Activated CD4-positive, alpha-beta T cell treated with anti-CD3 and anti-CD28 coated beads, Interleukin-10, Interleukin-2, amounts not matched to agents 100 ng/mL and 50 ng/mL, durations not matched to agents 16 hours and 8 hours (primary cell): ENCODE measurements at regions not wholly inside any gene's neighbourhood (a gene's known extent, or its start where the extent isn't known, plus 50 kb on each side); places are given as distances from the start of the nearest gene placed in this dataset.
"Not testable (repeated sequence)": the region's sequence is repeated elsewhere in the genome, so short reads cannot be mapped to it uniquely, and the experiment has no call there.

Source experiments
- DNase-seq: peaks from one replicate; pipeline ENCODE4 v3.0.0-alpha.2; 2020

GRCh38 chr1:30525971-30526651 is 197.3 kb downstream of the MATN1 start:
- DNase-seq: no peak

GRCh38 chr1:30525631-30525970 is 197.8 kb downstream of the MATN1 start:
- DNase-seq: no peak

GRCh38 chr1:30524840-30525617 is 198.4 kb downstream of the MATN1 start:
- no peak for DNase-seq

DNA sequence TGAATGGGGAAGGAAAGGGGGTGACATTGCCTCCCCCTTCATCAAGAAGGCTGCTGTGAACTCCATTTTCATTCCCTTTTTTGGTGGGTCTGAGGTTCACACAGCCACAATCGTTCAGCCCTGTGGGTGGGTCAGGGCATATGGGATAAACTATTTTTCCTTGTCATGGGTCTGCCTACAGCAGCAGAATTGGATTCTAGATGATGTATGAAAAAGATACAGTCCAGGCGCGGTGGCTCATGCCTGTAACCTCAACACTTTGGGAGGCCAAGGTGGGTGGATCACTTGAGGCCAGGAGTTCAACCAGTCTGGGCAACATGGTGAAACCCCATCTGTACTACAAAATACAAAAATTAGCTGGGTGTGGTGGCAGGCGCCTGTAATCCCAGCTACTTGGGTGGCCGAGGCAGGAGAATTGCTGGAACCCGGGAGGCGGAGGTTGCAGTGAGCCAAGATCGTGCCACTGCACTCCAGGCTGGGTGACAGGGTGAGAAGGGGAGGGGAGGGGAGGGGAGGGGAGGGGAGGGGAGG is 199.3 kb downstream of the MATN1 start:
- not testable (repeated sequence) for DNase-seq

DNA sequence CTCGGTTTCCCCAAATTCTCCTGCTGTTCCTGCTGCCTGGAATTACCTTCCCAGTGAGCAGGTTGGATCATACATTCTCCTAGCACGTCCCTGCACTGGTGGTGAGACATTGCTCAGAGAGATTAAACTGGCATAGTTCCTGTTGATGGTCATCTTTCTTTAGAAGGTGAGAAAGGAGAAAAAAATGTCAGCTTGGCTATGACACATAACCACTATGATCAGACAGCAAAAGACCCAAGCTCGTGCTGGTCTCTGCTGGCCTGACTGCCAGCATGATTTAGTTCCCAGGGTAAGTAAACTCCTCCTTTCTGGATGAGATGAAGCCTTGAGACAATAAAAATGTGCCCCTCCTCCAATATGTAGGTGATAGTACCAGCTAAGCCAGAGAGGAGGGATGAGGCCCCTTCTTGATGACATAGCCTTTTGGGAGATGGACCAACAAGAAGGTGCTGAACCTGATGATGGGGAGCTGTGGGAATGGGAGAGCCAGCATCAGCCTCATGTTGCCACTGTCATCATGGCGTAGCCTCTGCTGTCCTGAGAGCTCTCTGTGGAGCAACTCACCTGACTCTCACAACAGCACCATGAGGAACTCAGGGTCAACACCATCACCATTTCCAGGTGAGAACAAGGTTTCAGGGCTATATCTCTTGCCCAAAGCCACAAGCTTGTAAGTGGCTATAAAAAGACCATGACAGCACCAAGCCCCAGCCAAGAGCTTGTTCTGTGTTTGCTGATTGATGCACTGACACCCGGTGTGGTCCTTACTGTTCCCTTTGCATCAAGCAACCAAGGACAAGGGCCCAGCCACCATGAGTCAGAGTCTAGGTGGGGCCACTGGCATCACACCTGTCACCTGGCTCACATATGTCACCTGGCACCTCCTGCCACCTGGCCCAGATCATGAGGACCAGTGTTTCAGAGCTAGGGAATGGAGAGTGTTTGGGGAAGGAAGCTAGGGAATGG is 200.0 kb downstream of the MATN1 start:
- no peak for DNase-seq

DNA sequence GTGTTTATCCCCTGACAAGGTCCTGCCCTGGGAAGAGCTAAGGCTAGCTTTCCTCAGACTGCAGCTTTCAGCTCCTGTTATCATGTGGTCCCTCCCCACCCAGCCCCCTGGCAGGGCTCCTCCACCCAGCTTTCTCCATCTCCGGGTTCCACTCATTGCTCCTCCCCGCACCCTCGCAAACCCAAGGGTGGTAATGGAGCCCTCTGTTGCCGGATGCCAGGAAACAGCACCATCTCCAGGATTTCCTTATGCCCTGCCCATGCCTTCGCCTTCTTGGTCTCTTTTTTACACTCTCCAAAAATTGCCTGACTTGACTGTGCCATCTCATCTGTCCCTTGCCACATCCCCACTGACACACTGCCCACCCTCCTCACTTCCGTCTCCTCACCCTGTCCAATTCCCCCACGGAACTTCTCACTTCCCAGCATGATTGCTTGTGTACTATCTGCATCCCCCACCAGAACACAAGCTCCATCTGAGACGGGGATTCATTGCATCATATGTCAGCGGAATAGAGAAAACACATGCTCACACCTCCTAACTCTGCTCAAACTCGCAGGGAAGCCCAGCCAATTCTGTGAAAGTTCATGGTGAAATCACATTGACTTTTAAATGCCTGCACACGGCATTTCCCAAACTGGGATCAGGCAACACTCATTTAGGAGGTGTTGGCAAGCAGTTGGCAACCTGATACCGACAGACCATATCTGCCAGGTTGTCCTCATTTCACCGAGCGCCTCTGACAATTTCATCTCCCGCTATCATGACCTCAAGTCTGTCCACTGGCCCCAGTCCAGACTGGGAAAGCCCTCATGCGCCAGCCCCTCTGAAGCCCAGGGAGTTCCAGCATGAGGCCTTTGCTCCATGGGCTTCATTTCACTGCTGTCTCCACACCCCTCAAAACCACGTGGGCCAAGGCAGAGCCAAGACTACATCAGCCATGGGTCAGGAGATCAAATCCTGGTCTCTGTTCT is 201.1 kb downstream of the MATN1 start:
- DNase-seq: no peak

DNA sequence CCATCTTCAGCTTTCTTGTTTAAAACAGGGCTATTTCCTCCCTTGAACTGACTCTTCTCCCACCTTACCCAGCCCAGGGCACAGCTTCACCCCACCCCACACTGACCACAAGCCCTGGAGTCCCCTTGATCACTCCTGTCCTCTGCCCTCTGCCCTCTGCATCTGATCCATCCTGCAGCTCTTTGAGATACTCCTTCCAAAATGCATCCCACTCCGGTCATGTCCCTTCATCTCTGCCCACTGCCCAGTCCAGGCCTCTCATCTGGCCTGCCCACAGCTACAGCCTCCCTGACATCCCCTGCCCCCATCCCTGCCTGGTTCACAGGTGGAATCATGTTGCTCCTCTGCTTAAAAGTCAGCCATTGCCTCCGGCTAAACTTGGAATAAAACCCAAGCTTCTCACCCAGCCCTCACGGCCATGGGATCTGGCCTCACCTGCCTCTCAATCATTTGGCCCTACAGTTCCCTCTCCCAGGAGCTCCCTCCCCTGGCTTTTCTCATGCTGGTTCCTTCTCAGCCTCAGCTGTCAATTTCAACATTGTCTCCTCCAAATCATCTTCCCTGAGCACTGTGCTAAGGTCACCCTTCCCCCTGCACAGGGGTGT is 202.0 kb downstream of the MATN1 start:
- DNase-seq: no peak

DNA sequence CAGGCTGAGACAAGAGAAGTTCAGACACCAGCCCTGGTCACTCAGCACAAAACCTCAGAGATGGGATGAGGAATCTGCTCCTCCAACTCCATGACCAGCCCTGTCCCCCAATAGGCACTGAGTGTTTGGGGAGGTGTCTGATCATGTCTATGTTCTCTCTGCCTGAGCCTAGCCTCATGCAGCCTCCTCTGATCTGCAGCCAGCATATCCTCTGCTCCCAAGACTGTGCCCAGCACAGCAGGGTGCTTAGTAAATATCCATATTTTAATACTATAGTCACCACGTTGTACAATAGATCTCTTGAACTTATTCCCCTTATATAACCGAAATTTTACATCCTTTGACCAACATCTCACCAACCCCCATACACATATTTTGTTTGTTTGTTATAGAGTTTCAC is 202.9 kb downstream of the MATN1 start:
- DNase-seq: no peak

DNA sequence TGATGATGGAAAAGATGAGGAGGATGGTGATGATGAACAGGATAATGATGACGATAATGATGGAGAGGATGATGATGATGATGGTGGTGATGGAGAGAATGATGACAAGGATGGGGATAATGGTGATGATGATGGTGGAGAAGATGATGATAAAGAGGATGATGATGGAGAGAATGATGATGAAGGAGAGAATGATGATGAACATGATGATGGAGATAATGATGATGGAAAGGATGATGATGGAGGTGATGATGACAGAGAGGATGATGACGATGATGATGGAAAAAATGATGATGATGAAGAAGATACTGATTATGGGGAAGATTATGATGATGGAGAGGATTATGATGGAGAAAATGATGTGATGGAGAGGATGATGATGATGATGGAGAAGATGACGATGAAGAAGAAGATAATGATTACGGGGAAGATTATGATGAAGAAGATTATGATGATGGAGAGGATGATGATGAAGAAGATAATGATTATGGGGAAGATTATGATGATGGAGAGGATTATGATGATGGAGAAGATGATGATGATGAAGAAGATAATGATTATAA is 204.1 kb downstream of the MATN1 start:
- DNase-seq: no peak

DNA sequence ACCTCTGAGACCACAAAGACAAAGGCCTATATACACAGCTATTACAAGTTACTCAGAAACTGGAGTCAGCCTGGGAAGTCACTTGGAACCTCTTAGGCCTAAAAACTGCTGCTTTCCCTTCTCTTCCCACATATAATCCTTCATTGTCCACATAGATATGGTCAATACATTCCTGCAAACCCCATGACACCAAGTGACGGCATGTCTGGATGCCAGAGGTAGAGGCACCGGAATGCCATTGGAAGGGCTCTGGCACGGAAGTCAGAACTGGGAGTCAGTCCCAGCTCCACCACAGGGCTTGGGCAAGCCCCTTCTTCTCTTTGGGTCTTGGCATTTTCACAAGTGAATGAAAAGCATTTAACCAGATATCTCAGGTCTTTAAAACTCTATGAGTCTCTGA is 204.7 kb downstream of the MATN1 start:
- DNase-seq: no peak

- DNase-seq: no peak
Observed at GRCh38 chr1:30518186-30518585, 205.2 kb downstream of the MATN1 start.

- DNase-seq: not testable (repeated sequence)
Observed at GRCh38 chr1:30517666-30518065, 205.7 kb downstream of the MATN1 start.

- not testable (repeated sequence) for DNase-seq
Observed at GRCh38 chr1:30517241-30517640, 206.1 kb downstream of the MATN1 start.

GRCh38 chr1:30516485-30516858 is 206.9 kb downstream of the MATN1 start:
- no peak for DNase-seq

- no peak for DNase-seq
Observed at GRCh38 chr1:30515755-30516484, 207.5 kb downstream of the MATN1 start.

DNA sequence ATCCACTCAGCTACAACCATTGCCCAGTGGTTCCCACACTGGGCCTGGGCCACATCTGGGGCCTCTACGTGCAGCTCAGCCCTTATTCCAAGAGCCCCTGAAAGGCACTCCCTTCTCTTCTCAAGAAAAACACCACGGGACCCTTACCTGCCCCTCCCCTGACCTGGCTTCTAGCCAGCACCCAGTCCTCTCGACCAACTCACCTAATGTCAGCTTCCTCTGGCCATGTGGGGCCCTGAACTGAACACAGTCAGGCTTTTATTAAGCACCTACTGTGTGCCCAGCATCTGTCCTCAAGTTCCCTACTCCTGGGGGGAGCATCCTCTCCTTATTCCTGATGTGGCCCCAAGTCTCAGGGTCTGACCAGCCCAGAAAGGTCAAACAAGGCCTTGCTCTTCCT is 208.4 kb downstream of the MATN1 start:
- DNase-seq: no peak

DNA sequence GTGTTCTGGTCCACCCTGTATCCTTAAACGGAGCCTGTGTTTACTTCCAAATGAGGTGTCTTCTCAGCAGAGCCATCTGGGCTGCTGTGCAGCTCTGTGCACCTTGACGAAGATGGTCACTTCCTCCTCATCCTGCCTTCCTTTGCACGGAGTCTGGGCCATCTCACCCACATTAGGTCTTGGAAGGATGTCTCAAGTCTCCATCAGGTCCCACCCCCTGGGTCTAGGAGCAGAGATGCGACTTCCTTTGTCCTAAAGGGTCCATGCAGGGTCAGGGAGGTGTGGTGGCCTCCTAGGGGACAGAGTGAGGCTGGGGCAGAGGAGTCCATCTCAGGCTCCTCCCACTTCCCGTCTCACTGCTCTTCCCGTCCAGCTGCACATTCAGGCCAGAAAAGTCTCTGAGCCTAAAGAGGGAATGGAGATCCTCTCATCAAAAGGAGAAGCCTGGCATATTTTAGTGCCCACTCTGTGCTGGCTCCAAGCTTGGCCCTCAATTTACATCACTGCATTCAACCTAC is 209.2 kb downstream of the MATN1 start:
- no peak for DNase-seq

DNA sequence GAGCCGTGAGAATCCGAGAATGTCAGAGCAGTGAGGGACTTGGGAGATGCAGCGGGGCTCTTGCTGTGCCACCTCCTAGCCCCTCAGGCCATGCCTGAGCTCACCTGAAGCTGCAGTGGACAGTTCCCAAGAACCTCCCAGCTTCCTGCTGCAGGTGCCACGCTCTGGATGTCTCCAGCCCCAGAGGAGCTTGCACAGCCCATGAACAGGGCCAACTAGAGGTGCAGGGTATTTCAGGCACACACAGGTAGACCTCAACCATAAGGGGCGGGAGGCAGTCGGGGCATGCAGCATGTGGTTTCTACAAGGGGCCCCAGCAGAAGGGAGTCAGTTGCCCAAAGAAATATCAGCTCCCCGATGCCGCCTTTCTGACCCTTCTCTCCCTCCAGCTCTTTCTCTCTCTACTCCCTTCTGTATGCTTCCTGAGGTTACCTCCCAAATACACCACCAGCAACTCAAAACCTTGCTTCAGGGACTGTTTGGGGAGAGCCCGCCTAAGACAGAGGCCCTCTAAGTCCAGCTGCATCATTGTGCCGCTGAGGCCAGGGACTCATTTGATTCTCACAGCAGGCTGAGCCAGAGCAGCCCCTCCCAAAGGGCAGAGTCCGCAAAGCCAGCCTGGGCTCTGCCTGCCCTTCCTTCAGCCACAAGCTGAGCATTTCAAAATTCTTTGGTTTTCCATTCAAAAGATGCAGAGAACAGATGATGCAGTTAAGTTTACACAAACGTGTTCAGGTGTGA is 209.8 kb downstream of the MATN1 start:
- no peak for DNase-seq

DNA sequence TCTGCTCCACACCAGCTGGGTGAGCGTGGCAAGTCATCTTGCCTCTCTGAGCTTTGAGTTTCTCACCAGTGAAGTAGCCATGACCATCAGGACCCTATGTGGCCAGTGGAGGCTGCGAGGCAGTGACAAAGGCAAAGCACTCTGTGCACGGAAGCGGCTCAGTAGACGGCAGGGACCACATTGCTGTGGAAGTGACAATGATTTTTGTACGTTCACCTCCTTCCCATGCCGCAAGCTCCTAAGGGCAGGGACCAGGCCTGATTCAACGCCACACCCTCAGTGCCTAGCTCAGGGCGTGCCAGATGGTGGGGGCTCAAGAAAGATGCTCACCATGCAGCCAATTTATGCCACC is 210.5 kb downstream of the MATN1 start:
- DNase-seq: no peak
